22Rv1 (cell line): ENCODE measurements at regions not wholly inside any gene's neighbourhood (a gene's known extent, or its start where the extent isn't known, plus 50 kb on each side); places are given as distances from the start of the nearest gene placed in this dataset.

Experiments used
- H3K27ac ChIP-seq: fragments of 450-650 bp; 2 replicates; pipeline ENCODE4 v1.5.1; 2017
- CTCF ChIP-seq: fragments of 450-650 bp; IDR thresholded peaks from 2 replicates; pipeline ENCODE4 v1.5.1; 2017; ENCODE audit warnings: mild to moderate bottlenecking
- ZFX ChIP-seq: fragments of 450-650 bp; IDR thresholded peaks from 2 replicates; pipeline ENCODE4 v1.6.1; 2017; ENCODE audit warnings: antibody characterized with exemption, borderline replicate concordance

- no peak overlapping the region for H3K27ac ChIP-seq
- no peak for TF ChIP-seq CTCF
- TF ChIP-seq ZFX: no peak
Measured at GRCh38 chr5:155969537-155969936, 357.4 kb upstream of the SGCD start.

GRCh38 chr5:155974369-155974768, 352.6 kb upstream of the SGCD start:
- TF ChIP-seq ZFX (no peak), CTCF (no peak)
- no peak overlapping the region for H3K27ac ChIP-seq

- TF ChIP-seq CTCF: no peak
- TF ChIP-seq ZFX: no peak
- no peak overlapping the region for H3K27ac ChIP-seq
Measured at GRCh38 chr5:155978850-155979249, 348.1 kb upstream of the SGCD start.

GRCh38 chr5:155982354-155982753, 344.6 kb upstream of the SGCD start:
- H3K27ac ChIP-seq: no peak overlapping the region
- TF ChIP-seq ZFX: no peak
- no peak for TF ChIP-seq CTCF

GRCh38 chr5:155983954-155984353, 343.0 kb upstream of the SGCD start:
- no peak for TF ChIP-seq ZFX
- TF ChIP-seq CTCF: no peak
- no peak overlapping the region for H3K27ac ChIP-seq

- H3K27ac ChIP-seq: no peak overlapping the region
- no peak for TF ChIP-seq CTCF
- no peak for TF ChIP-seq ZFX
Measured at GRCh38 chr5:155987265-155987810, 339.6 kb upstream of the SGCD start.

GRCh38 chr5:155989879-155990278, 337.1 kb upstream of the SGCD start:
- no peak overlapping the region for H3K27ac ChIP-seq
- TF ChIP-seq CTCF (no peak), ZFX (no peak)
